HEK293 (cell line): ENCODE measurements at regions not wholly inside any gene's neighbourhood (a gene's known extent, or its start where the extent isn't known, plus 50 kb on each side); places are given as distances from the start of the nearest gene placed in this dataset.
A peak's percentile ranks its signal among the peaks of the same experiment; 100 is the strongest.
"Not testable (repeated sequence)": the region's sequence is repeated elsewhere in the genome, so short reads cannot be mapped to it uniquely, and the experiment has no call there.

Experiments
- CTCF ChIA-PET: fragments of 350-600 bp; formaldehyde crosslinking; extraction: SDS; loops from one replicate; lab custom pipeline; 2021; ENCODE audit warnings: antibody characterized with exemption; lab: Yijun Ruan, JAX
- POLR2A ChIA-PET: fragments of 300-600 bp; formaldehyde crosslinking; extraction: SDS; loops from one replicate; lab custom pipeline; 2020; ENCODE audit warnings: antibody characterized with exemption, inconsistent platforms; lab: Yijun Ruan, JAX
- H3K27ac ChIP-seq: fragments of 200-500 bp; sonication (Bioruptor generic); 2 replicates; pipeline ENCODE4 v1.5.1; 2014; ENCODE audit warnings: low read depth, low read length, control low read depth, inconsistent platforms; ENCODE audit errors: extremely low read depth
- H3K36me3 ChIP-seq, 2 experiments: fragments of 200-500 bp in 1 of 2; sonication (Bioruptor generic) in 1 of 2; 1 replicate in 1 of 2; 2 replicates in 1 of 2; pipeline ENCODE4 v1.5.1; 2014 to 2017; ENCODE audit warnings: inconsistent platforms in 2 of 2, low read length in 2 of 2; ENCODE audit not compliant: control insufficient read depth in 2 of 2, insufficient read depth in 1 of 2
- H3K4me1 ChIP-seq: fragments of 200-500 bp; sonication (Bioruptor generic); 2 replicates; pipeline ENCODE4 v1.5.1; 2014; ENCODE audit warnings: mild to moderate bottlenecking, low read length, inconsistent platforms; ENCODE audit not compliant: control insufficient read depth, insufficient read depth
- H3K4me3 ChIP-seq: 2 replicates; pipeline ENCODE4 v1.5.1; 2011; ENCODE audit warnings: low read depth, mild to moderate bottlenecking, control low read depth, low read length, moderate library complexity
- H3K9me3 ChIP-seq: fragments of 200-500 bp; sonication (Bioruptor generic); 2 replicates; pipeline ENCODE4 v1.5.1; 2014; ENCODE audit warnings: low read depth, low read length, inconsistent platforms; ENCODE audit not compliant: control insufficient read depth, insufficient read depth
- HOXA7 ChIP-seq: sonication (generic); formaldehyde crosslinking; IDR thresholded peaks from 2 replicates; pipeline ENCODE4 v1.8.1; 2022; ENCODE audit warnings: missing genetic modification reagents, borderline replicate concordance
- HOXD13 ChIP-seq: sonication (generic); formaldehyde crosslinking; IDR thresholded peaks from 2 replicates; pipeline ENCODE4 v1.8.0; 2022; ENCODE audit warnings: missing genetic modification reagents, borderline replicate concordance
- SP3 ChIP-seq: fragments of 450-650 bp; formaldehyde crosslinking; IDR thresholded peaks from 2 replicates; pipeline ENCODE4 v1.5.1; 2016; ENCODE audit warnings: missing biosample characterization, missing genetic modification characterization
- TCF7L2 ChIP-seq: IDR thresholded peaks from 2 replicates; pipeline ENCODE4 v1.6.1; 2011; ENCODE audit warnings: low read depth, mild to moderate bottlenecking, inconsistent platforms, low read length, moderate library complexity, borderline replicate concordance
- ZBTB10 ChIP-seq: fragments of 450-650 bp; formaldehyde crosslinking; IDR thresholded peaks from 2 replicates; pipeline ENCODE4 v1.5.1; 2016; ENCODE audit warnings: missing biosample characterization, missing genetic modification characterization
- ZBTB17 ChIP-seq: fragments of 450-650 bp; formaldehyde crosslinking; IDR thresholded peaks from 2 replicates; pipeline ENCODE4 v1.5.1; 2016; ENCODE audit warnings: missing biosample characterization, missing genetic modification characterization
- ZNF202 ChIP-seq: fragments of 450-650 bp; formaldehyde crosslinking; IDR thresholded peaks from 2 replicates; pipeline ENCODE4 v1.5.1; 2016; ENCODE audit warnings: missing biosample characterization, missing genetic modification characterization, borderline replicate concordance
- ZNF223 ChIP-seq: fragments of 450-650 bp; formaldehyde crosslinking; IDR thresholded peaks from 2 replicates; pipeline ENCODE4 v1.5.1; 2016; ENCODE audit warnings: missing biosample characterization, missing genetic modification characterization
- ZNF248 ChIP-seq: fragments of 450-650 bp; formaldehyde crosslinking; IDR thresholded peaks from 2 replicates; pipeline ENCODE4 v1.5.1; 2017; ENCODE audit warnings: missing biosample characterization, missing genetic modification characterization
- ZNF433 ChIP-seq: fragments of 450-650 bp; formaldehyde crosslinking; IDR thresholded peaks from 2 replicates; pipeline ENCODE4 v1.5.1; 2016; ENCODE audit warnings: missing biosample characterization, missing genetic modification characterization, low read depth
- ZNF473 ChIP-seq: fragments of 450-650 bp; formaldehyde crosslinking; IDR thresholded peaks from 2 replicates; pipeline ENCODE4 v1.5.1; 2017; ENCODE audit warnings: missing biosample characterization, missing genetic modification characterization
- ZNF544 ChIP-seq: fragments of 450-650 bp; formaldehyde crosslinking; IDR thresholded peaks from 2 replicates; pipeline ENCODE4 v1.5.0; 2017; ENCODE audit warnings: missing biosample characterization, missing genetic modification characterization
- ZNF571 ChIP-seq: fragments of 450-650 bp; formaldehyde crosslinking; IDR thresholded peaks from 2 replicates; pipeline ENCODE4 v1.5.0; 2017; ENCODE audit warnings: missing biosample characterization, missing genetic modification characterization
- ZNF585B ChIP-seq: fragments of 450-650 bp; formaldehyde crosslinking; IDR thresholded peaks from 2 replicates; pipeline ENCODE4 v1.5.1; 2016; ENCODE audit warnings: missing biosample characterization, missing genetic modification characterization
- ZNF600 ChIP-seq: fragments of 450-650 bp; formaldehyde crosslinking; IDR thresholded peaks from 2 replicates; pipeline ENCODE4 v1.5.1; 2016; ENCODE audit warnings: missing biosample characterization, missing genetic modification characterization
- ZNF768 ChIP-seq: fragments of 450-650 bp; formaldehyde crosslinking; IDR thresholded peaks from 2 replicates; pipeline ENCODE4 v1.5.1; 2018; ENCODE audit warnings: missing biosample characterization, mild to moderate bottlenecking, missing genetic modification characterization
- ZSCAN30 ChIP-seq: fragments of 450-650 bp; IDR thresholded peaks from 2 replicates; pipeline ENCODE4 v1.5.1; 2018; ENCODE audit warnings: missing biosample characterization, mild to moderate bottlenecking, missing genetic modification characterization, moderate library complexity
- TF ChIP-seq, protein P1 (sequence below): fragments of 450-650 bp; formaldehyde crosslinking; IDR thresholded peaks from 2 replicates; pipeline ENCODE4 v1.5.1; 2016; ENCODE audit warnings: missing biosample characterization, missing genetic modification characterization
- TF ChIP-seq, protein P2 (sequence below): fragments of 450-650 bp; formaldehyde crosslinking; IDR thresholded peaks from 2 replicates; pipeline ENCODE4 v1.5.1; 2016; ENCODE audit warnings: missing biosample characterization, missing genetic modification characterization

- no peak overlapping the region for H3K4me3 ChIP-seq
- POLR2A ChIA-PET: interaction anchor here (0.6 kb wide), 1 partner anchor 274 kb away, joined by 3 read pairs; no protein-coding TSS in a partner anchor
- CTCF ChIA-PET: interaction anchor here (1.4 kb wide), 1 partner anchor 13 kb away, joined by 8 read pairs; no protein-coding TSS in a partner anchor
- H3K36me3 ChIP-seq: no peaks in the 10 kb centered on the region
- H3K27ac ChIP-seq: no peak overlapping the region
- no peaks in the 10 kb centered on the region for H3K4me1 ChIP-seq
- H3K9me3 ChIP-seq: no peaks in the 10 kb centered on the region
- no peak for TF ChIP-seq ZNF600 (tag by site-specific recombination)
Measured at GRCh38 chr1:188794969-188795368, 1682.7 kb downstream of the BRINP3 start.

DNA sequence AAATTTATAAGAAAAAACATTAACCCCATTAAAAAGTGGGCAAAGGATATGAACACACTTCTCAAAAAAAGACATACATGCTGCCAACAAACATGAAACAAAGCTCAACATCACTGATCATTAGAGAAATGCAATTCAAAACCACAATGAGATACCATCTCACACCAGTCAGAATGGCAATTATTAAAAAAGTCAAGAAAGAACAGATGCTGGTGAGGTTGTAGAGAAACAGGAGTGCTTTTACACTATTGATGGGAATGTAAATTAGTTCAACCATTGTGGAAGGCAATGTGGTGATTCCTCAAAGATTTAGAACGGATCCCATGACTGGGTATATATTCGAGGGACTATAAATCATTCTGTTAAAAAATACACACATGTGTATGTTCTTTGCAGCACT lies 1665.5 kb downstream of the BRINP3 start:
- H3K9me3 ChIP-seq, H3K27ac ChIP-seq, H3K4me3 ChIP-seq, H3K4me1 ChIP-seq, POLR2A ChIA-PET, H3K36me3 ChIP-seq, CTCF ChIA-PET: not testable (repeated sequence)

- CTCF ChIA-PET: interaction anchor here (0.6 kb wide), 1 partner anchor 127 kb away, joined by 3 read pairs; no protein-coding TSS in a partner anchor
- TF ChIP-seq ZNF202 (tag by site-specific recombination): 0 out of 2 replicates have a peak, but pooled peaks have one; percentile 59
- TF ChIP-seq, all 188 proteins: peak for 1; not testable (repeated sequence) for 187
- H3K27ac ChIP-seq, POLR2A ChIA-PET, H3K4me1 ChIP-seq, H3K9me3 ChIP-seq, H3K36me3 ChIP-seq, H3K4me3 ChIP-seq: not testable (repeated sequence)
Measured at GRCh38 chr1:188812836-188813573, 1664.7 kb downstream of the BRINP3 start.

GRCh38 chr1:188817814-188818213 lies 1659.8 kb downstream of the BRINP3 start:
- no peaks in the 10 kb centered on the region for H3K9me3 ChIP-seq
- no peaks in the 10 kb centered on the region for H3K4me1 ChIP-seq
- H3K27ac ChIP-seq: no peak overlapping the region
- no peak overlapping the region for H3K4me3 ChIP-seq
- H3K36me3 ChIP-seq: no peaks in the 10 kb centered on the region
- ChIA-PET POLR2A (no interaction called here), CTCF (interaction anchor here (0.6 kb wide), 1 partner anchor 52 kb away, joined by 3 read pairs; no protein-coding TSS in a partner anchor)
- TF ChIP-seq HOXD13 (CRISPR knock-in tag): no peak
- no peak for TF ChIP-seq ZSCAN30 (tag by site-specific recombination)
- no peak for TF ChIP-seq ZNF544
- TF ChIP-seq HOXA7 (CRISPR knock-in tag): no peak
- no peak for TF ChIP-seq ZNF585B (tag by site-specific recombination)
- TF ChIP-seq, protein P1, sequence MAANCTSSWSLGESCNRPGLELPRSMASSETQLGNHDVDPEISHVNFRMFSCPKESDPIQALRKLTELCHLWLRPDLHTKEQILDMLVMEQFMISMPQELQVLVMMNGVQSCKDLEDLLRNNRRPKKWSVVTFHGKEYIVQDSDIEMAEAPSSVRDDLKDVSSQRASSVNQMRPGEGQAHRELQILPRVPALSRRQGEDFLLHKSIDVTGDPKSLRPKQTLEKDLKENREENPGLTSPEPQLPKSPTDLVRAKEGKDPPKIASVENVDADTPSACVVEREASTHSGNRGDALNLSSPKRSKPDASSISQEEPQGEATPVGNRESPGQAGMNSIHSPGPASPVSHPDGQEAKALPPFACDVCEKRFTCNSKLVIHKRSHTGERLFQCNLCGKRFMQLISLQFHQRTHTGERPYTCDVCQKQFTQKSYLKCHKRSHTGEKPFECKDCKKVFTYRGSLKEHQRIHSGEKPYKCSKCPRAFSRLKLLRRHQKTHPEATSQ (tag by site-specific recombination): no peak
- no peak for TF ChIP-seq ZBTB10 (tag by site-specific recombination)
- no peak for TF ChIP-seq ZNF223 (tag by site-specific recombination)
- TF ChIP-seq ZNF571: no peak
- TF ChIP-seq TCF7L2: no peak
- no peak for TF ChIP-seq SP3
- TF ChIP-seq, protein P2, sequence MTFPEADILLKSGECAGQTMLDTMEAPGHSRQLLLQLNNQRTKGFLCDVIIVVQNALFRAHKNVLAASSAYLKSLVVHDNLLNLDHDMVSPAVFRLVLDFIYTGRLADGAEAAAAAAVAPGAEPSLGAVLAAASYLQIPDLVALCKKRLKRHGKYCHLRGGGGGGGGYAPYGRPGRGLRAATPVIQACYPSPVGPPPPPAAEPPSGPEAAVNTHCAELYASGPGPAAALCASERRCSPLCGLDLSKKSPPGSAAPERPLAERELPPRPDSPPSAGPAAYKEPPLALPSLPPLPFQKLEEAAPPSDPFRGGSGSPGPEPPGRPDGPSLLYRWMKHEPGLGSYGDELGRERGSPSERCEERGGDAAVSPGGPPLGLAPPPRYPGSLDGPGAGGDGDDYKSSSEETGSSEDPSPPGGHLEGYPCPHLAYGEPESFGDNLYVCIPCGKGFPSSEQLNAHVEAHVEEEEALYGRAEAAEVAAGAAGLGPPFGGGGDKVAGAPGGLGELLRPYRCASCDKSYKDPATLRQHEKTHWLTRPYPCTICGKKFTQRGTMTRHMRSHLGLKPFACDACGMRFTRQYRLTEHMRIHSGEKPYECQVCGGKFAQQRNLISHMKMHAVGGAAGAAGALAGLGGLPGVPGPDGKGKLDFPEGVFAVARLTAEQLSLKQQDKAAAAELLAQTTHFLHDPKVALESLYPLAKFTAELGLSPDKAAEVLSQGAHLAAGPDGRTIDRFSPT: no peak
- TF ChIP-seq ZNF768 (tag by site-specific recombination): no peak
- TF ChIP-seq ZNF433 (tag by site-specific recombination): no peak
- TF ChIP-seq ZNF473 (tag by site-specific recombination): no peak
- TF ChIP-seq ZNF248 (tag by site-specific recombination): no peak
- no peak for TF ChIP-seq ZBTB17 (tag by site-specific recombination)
- TF ChIP-seq, all 188 proteins: peak for 0
